HCT116 (cell line): ENCODE measurements at regions not wholly inside any gene's neighbourhood (a gene's known extent, or its start where the extent isn't known, plus 50 kb on each side); places are given as distances from the start of the nearest gene placed in this dataset.

ENCODE experiments used
- ATAC-seq: fragments of 200-7000 bp; cut with Tn5 transposase; 2 replicates; pipeline ENCODE4 v1.9.1; 2020; ENCODE audit warnings: mild to moderate bottlenecking, moderate library complexity
- BruUV-seq: library from RNA; stranded (reverse); fragments of 400-500 nt; replicated peaks from 2 replicates; lab custom pipeline; 2021; lab: Mats Ljungman, UMichigan
- CTCF ChIA-PET: fragments of 300-600 bp; sonication (Branson Sonifier 250); formaldehyde crosslinking; loops from one replicate; lab custom pipeline; 2021; ENCODE audit warnings: antibody characterized with exemption; lab: Charles Lee
- POLR2A ChIA-PET: fragments of 300-600, 350-600 bp; sonication (Branson Sonifier 250); formaldehyde crosslinking; loops from one replicate; lab custom pipeline; 2021; ENCODE audit warnings: antibody characterized with exemption; lab: Charles Lee
- RAD21 ChIA-PET, 2 experiments: fragments of 300-600 bp; sonication (Branson Sonifier 250); formaldehyde crosslinking; loops; one replicate each; lab custom pipeline; 2023; ENCODE audit warnings: low total read pairs in 2 of 2; ENCODE audit not compliant: uncharacterized antibody in 2 of 2, unreplicated experiment in 2 of 2, low non-redundant PET in 1 of 2; lab: Charles Lee
- DNase-seq: peaks from one replicate; pipeline ENCODE4 v3.0.0-alpha.2; 2010; ENCODE audit warnings: low read depth, low spot score
- H2AFZ ChIP-seq: fragments of 200-600 bp; shearing (Covaris generic), sonication (generic); 2 replicates; pipeline ENCODE4 v1.6.1; 2017; ENCODE audit warnings: low read depth, mixed run types, mixed read lengths, antibody characterized with exemption, low read length; ENCODE audit not compliant: poor library complexity, severe bottlenecking
- H3K27ac ChIP-seq: 2 replicates; pipeline ENCODE4 v1.5.1; 2012; ENCODE audit warnings: low read depth, low read length
- H3K27me3 ChIP-seq: fragments of 200-600 bp; sonication (generic); 2 replicates; pipeline ENCODE4 v1.6.1; 2016; ENCODE audit warnings: mixed run types, low read length, mixed read lengths; ENCODE audit not compliant: insufficient read depth
- H3K36me3 ChIP-seq, 2 experiments: fragments of 200-500 bp in 1 of 2; fragments of 200-600 bp in 1 of 2; sonication (Bioruptor generic) in 1 of 2; sonication (generic) in 1 of 2; 2 replicates each; pipeline versions ENCODE4 v1.5.1 to v1.6.1; 2014 to 2016; ENCODE audit warnings: low read length in 2 of 2, inconsistent platforms in 1 of 2, mixed read lengths in 1 of 2, mixed run types in 1 of 2; ENCODE audit not compliant: insufficient read depth in 2 of 2, control insufficient read depth in 1 of 2
- H3K4me1 ChIP-seq, 2 experiments: fragments of 200-600 bp in 1 of 2; sonication (generic) in 1 of 2; 2 replicates each; pipeline versions ENCODE4 v1.5.1 to v1.6.1; 2012 to 2017; ENCODE audit warnings: low read length in 2 of 2, inconsistent platforms in 1 of 2, mild to moderate bottlenecking in 1 of 2, mixed read lengths in 1 of 2, mixed run types in 1 of 2, moderate library complexity in 1 of 2; ENCODE audit not compliant: insufficient read depth in 2 of 2, control insufficient read depth in 1 of 2
- H3K4me2 ChIP-seq: fragments of 200-600 bp; sonication (generic); 2 replicates; pipeline ENCODE4 v1.6.1; 2017; ENCODE audit warnings: mixed run types, low read length, mixed read lengths
- H3K4me3 ChIP-seq, 2 experiments: fragments of 200-600 bp in 1 of 2; sonication (generic) in 1 of 2; replicated peaks in 1 of 2; 2 replicates each; pipeline ENCODE4 v1.5.1; 2011 to 2016; ENCODE audit warnings: low read length in 2 of 2, control low read depth in 1 of 2, low read depth in 1 of 2, mild to moderate bottlenecking in 1 of 2, mixed read lengths in 1 of 2, mixed run types in 1 of 2
- H3K79me2 ChIP-seq: fragments of 200-600 bp; sonication (generic); 2 replicates; pipeline ENCODE4 v1.6.1; 2017; ENCODE audit warnings: mild to moderate bottlenecking, mixed run types, low read length, moderate library complexity, mixed read lengths; ENCODE audit not compliant: insufficient read depth
- H3K9ac ChIP-seq: fragments of 200-600 bp; sonication (generic); 2 replicates; pipeline ENCODE4 v1.6.1; 2016; ENCODE audit warnings: low read length, mixed read lengths
- H3K9me2 ChIP-seq: fragments of 200-600 bp; sonication (generic), shearing (Covaris generic); 2 replicates; pipeline ENCODE4 v1.6.1; 2017; ENCODE audit warnings: mixed run types, mild to moderate bottlenecking, moderate library complexity; ENCODE audit not compliant: insufficient read depth
- H3K9me3 ChIP-seq, 2 experiments: fragments of 200-500 bp in 1 of 2; fragments of 200-600 bp in 1 of 2; sonication (Bioruptor generic) in 1 of 2; sonication (generic) in 1 of 2; 2 replicates each; pipeline ENCODE4 v1.6.1; 2014 to 2017; ENCODE audit warnings: low read length in 2 of 2, mixed read lengths in 2 of 2, inconsistent platforms in 1 of 2, low read depth in 1 of 2, mild to moderate bottlenecking in 1 of 2, mixed run types in 1 of 2, moderate library complexity in 1 of 2; ENCODE audit not compliant: control insufficient read depth in 1 of 2, insufficient read depth in 1 of 2
- H4K20me1 ChIP-seq: fragments of 200-600 bp; sonication (generic), shearing (Covaris generic); 2 replicates; pipeline ENCODE4 v1.6.1; 2017; ENCODE audit warnings: mixed run types, mild to moderate bottlenecking, moderate library complexity; ENCODE audit not compliant: insufficient read depth
- CBX3 ChIP-seq: IDR thresholded peaks from 2 replicates; pipeline ENCODE4 v1.6.1; 2012; ENCODE audit warnings: low read depth
- CEBPB ChIP-seq: IDR thresholded peaks from 2 replicates; pipeline ENCODE4 v1.6.1; 2012; ENCODE audit warnings: low read depth
- CTCF ChIP-seq, 3 experiments: fragments of 200-600 bp in 1 of 3; sonication (generic) in 1 of 3; IDR thresholded peaks in 2 of 3; conservative IDR thresholded peaks in 1 of 3; 2 replicates each; pipeline ENCODE4 v1.5.1; 2012 to 2017; ENCODE audit warnings: low read depth in 2 of 3, low read length in 2 of 3, antibody characterized with exemption in 1 of 3, borderline replicate concordance in 1 of 3, control low read depth in 1 of 3, mild to moderate bottlenecking in 1 of 3, mixed read lengths in 1 of 3, mixed run types in 1 of 3, moderate library complexity in 1 of 3; ENCODE audit not compliant: insufficient read depth in 1 of 3
- EGR1 ChIP-seq: IDR thresholded peaks from 2 replicates; pipeline ENCODE4 v1.6.1; 2012; ENCODE audit warnings: low read depth
- ELF1 ChIP-seq: IDR thresholded peaks from 2 replicates; pipeline ENCODE4 v1.6.1; 2012; ENCODE audit warnings: low read depth, borderline replicate concordance
- EZH2phosphoT487 ChIP-seq: fragments of 200-600 bp; IDR thresholded peaks from 2 replicates; pipeline ENCODE4 v1.6.1; 2018; ENCODE audit warnings: antibody characterized with exemption, borderline replicate concordance
- FOSL1 ChIP-seq: IDR thresholded peaks from 2 replicates; pipeline ENCODE4 v1.6.1; 2012; ENCODE audit warnings: low read depth
- POLR2A ChIP-seq: IDR thresholded peaks from 2 replicates; pipeline ENCODE4 v1.7.0; 2011; ENCODE audit warnings: borderline replicate concordance; ENCODE audit not compliant: insufficient read depth, insufficient read length; ENCODE audit errors: extremely low read depth
- POLR2AphosphoS5 ChIP-seq: IDR thresholded peaks from 2 replicates; pipeline ENCODE4 v1.6.1; 2011; ENCODE audit warnings: mild to moderate bottlenecking, low read depth, low read length, moderate library complexity
- RAD21 ChIP-seq: IDR thresholded peaks from 2 replicates; pipeline ENCODE4 v1.6.1; 2012; ENCODE audit warnings: low read depth, mild to moderate bottlenecking
- SRF ChIP-seq: IDR thresholded peaks from 2 replicates; pipeline ENCODE4 v1.6.1; 2012; ENCODE audit warnings: low read depth
- ZFX ChIP-seq: fragments of 450-650 bp; IDR thresholded peaks from 2 replicates; pipeline ENCODE4 v1.6.1; 2017
- ZNF274 ChIP-seq: fragments of 200-500 bp; sonication (Bioruptor generic); IDR thresholded peaks from 2 replicates; pipeline ENCODE4 v1.6.1; 2014; ENCODE audit warnings: mild to moderate bottlenecking, low read depth, low read length, inconsistent platforms
- intact Hi-C: fragments of 100-400 bp; cut with micrococcal nuclease; formaldehyde crosslinking; loops from 2 replicates; pipeline ENCODE4 v1.10.0; 2022
- TF ChIP-seq, protein P1 (sequence below): IDR thresholded peaks from 2 replicates; pipeline ENCODE4 v1.6.1; 2012
- TF ChIP-seq, protein P2 (sequence below): IDR thresholded peaks from 2 replicates; pipeline ENCODE4 v1.6.1; 2012

GRCh38 chr5:20617841-20618240, 629.8 kb upstream of the CDH18 start:
- POLR2A ChIA-PET = no interaction called here
- no peak overlapping the region for H2AFZ ChIP-seq
- no peak for ATAC-seq
- RAD21 ChIA-PET = no interaction called here
- no peak for DNase-seq
- peaks cover 0 to 21% of the 10 kb centered on the region in 2 experiments; a peak in 3 of 4 replicates for H3K9me3 ChIP-seq
- H3K4me1 ChIP-seq = no peaks in the 10 kb centered on the region
- H3K36me3 ChIP-seq = no peaks in the 10 kb centered on the region
- no TSS peak for BruUV-seq
- no peaks in the 10 kb centered on the region for H3K79me2 ChIP-seq
- intact Hi-C loops = no loop called here
- no peaks in the 10 kb centered on the region for H3K27me3 ChIP-seq
- CTCF ChIA-PET = no interaction called here
- TF ChIP-seq POLR2A (no peak), CEBPB (no peak), ZNF274 (no peak)
- H4K20me1 ChIP-seq = no peaks in the 10 kb centered on the region
- no peak overlapping the region for H3K27ac ChIP-seq
- no peak overlapping the region for H3K4me3 ChIP-seq
- no peaks in the 10 kb centered on the region for H3K9me2 ChIP-seq
- H3K4me2 ChIP-seq = no peak overlapping the region
- H3K9ac ChIP-seq = no peak overlapping the region

GRCh38 chr5:20615888-20616563, 628.0 kb upstream of the CDH18 start:
- H3K4me1 ChIP-seq = no peaks in the 10 kb centered on the region
- BruUV-seq = no TSS peak
- ATAC-seq (no peak), DNase-seq (no peak)
- no peak overlapping the region for H3K4me3 ChIP-seq
- RAD21 ChIA-PET = no interaction called here
- POLR2A ChIA-PET = no interaction called here
- H3K27me3 ChIP-seq = no peaks in the 10 kb centered on the region
- H3K27ac ChIP-seq = no peak overlapping the region
- CTCF ChIA-PET = no interaction called here
- H3K4me2 ChIP-seq = no peak overlapping the region
- peaks cover 7 to 26% of the 10 kb centered on the region in 2 experiments; a peak in 3 of 4 replicates for H3K9me3 ChIP-seq
- TF ChIP-seq POLR2AphosphoS5 = no peak
- TF ChIP-seq ZFX = no peak
- no peak for TF ChIP-seq RAD21
- TF ChIP-seq CEBPB = no peak
- TF ChIP-seq CBX3 = no peak
- TF ChIP-seq POLR2A = no peak
- TF ChIP-seq ZNF274 = no peak
- no peak for TF ChIP-seq CTCF (IDR thresholded peaks at IDR 0.05 in 2 of 3, conservative IDR thresholded peaks at IDR 0.05 in 1 of 3; ENCODE audit: borderline replicate concordance in 1 of 3, insufficient read depth in 1 of 3, low read depth in 2 of 3, low read length in 2 of 3)
- no peak for TF ChIP-seq SRF
- TF ChIP-seq EGR1 = no peak
- no peak for TF ChIP-seq ELF1
- no peak for TF ChIP-seq EZH2phosphoT487
- TF ChIP-seq, protein P1, sequence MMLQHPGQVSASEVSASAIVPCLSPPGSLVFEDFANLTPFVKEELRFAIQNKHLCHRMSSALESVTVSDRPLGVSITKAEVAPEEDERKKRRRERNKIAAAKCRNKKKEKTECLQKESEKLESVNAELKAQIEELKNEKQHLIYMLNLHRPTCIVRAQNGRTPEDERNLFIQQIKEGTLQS = no peak
- TF ChIP-seq, protein P2, sequence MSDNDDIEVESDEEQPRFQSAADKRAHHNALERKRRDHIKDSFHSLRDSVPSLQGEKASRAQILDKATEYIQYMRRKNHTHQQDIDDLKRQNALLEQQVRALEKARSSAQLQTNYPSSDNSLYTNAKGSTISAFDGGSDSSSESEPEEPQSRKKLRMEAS = no peak
- no peak for TF ChIP-seq FOSL1
- no peaks in the 10 kb centered on the region for H3K36me3 ChIP-seq
- H3K79me2 ChIP-seq = no peaks in the 10 kb centered on the region
- no peak overlapping the region for H2AFZ ChIP-seq
- intact Hi-C loops = no loop called here
- no peaks in the 10 kb centered on the region for H4K20me1 ChIP-seq
- H3K9ac ChIP-seq = no peak overlapping the region
- H3K9me2 ChIP-seq = no peaks in the 10 kb centered on the region
